ENCODE measurements at regions not wholly inside any gene's neighbourhood (a gene's known extent, or its start where the extent isn't known, plus 50 kb on each side); places are given as distances from the start of the nearest gene placed in this dataset.

DNA sequence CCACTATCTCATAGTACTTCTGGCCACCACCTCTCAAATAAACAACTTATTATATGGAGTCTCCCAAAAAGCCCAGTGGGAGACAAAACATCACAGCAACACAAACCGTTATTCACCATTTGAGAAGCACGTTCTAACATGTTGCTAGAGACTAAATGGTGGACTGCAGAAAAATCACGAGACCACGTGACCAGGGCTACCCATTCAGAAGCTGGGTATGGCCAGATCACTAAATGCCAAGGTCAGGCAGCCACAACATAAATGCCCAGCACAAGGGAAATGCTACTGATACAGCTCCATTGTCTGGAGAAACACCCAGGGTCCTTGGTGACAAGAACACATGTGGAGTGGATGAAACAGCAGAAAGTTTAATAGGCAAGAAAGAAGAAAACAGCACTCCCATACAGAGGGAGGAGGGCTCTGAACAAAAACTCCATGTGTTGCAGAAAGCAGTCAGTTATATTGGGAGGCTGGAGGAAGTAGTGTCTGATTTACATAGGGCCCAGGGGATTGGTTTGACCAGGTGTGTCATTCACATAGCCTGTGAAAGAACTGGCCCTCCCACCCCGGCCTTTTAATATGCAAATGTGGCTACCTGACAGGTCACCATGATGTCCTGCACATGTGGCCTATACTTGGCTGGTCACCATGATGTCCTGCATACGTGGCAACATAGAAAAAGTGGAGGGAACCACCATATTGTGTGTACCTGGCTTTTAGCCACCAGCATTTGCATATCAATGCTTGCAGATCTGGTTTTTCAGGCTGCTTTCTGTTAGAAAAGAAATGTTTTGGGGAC, 97.2 kb downstream of the TRIM36 start:
- no peak for DNase-seq

DNA sequence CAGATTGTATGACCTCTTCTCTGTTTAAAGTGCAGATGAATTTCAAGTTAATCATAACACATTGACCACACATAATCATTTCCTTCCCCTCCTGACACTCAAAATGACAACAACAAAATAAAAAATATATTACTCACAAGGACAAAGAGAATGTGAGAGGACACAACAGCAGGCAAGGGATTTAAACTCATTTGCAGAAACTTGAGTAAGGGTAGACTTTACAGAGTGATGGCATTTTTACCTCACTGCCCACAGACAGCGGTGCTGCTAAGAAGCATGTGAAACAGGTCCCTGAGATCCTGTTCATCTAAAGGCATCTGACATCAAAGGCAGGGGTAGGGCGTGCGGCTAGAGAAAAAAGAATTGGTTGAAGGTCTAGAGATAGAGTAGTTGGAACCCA, 99.0 kb downstream of the TRIM36 start:
- DNase-seq: no peak

DNA sequence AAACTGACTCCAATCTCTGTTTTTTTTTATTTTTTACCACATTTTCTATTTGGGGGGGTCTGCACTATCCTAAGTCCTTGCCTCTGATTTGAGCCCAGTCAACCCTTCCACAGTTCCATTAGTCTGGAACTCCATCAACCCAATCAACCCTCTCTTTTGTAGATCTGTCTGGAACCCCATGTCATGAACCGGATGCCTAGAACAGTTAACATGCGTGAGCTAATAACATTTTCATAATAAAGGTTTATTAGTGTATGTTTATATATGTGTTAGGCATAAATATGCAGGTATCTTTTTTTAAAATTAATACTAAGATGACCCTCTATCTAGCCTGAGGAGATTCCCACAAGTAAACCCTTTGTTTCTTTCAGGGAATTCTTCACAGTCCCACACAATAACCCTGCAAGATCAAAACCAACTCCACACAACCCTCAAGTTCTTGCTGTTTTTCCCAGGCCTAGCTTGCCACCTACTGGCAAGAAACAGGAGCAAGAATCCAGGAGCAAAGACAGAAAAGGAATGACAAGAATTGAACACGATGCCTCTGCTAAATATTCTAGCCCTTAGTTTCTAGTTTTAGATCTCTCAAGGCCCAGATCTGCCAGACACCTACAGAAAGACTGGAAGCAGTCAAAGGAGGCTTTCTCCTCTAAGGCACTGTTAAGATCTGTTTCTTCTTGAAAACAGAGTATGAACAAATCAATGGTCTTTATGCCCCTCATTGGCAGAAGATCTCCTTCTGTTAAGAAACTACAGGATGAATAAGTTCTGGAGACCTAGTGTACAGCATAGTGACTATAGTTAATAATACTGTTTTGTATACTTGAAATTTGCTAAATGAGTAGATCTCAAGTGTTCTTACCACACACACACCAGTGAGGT, 100.4 kb downstream of the TRIM36 start:
- no peak for DNase-seq

DNA sequence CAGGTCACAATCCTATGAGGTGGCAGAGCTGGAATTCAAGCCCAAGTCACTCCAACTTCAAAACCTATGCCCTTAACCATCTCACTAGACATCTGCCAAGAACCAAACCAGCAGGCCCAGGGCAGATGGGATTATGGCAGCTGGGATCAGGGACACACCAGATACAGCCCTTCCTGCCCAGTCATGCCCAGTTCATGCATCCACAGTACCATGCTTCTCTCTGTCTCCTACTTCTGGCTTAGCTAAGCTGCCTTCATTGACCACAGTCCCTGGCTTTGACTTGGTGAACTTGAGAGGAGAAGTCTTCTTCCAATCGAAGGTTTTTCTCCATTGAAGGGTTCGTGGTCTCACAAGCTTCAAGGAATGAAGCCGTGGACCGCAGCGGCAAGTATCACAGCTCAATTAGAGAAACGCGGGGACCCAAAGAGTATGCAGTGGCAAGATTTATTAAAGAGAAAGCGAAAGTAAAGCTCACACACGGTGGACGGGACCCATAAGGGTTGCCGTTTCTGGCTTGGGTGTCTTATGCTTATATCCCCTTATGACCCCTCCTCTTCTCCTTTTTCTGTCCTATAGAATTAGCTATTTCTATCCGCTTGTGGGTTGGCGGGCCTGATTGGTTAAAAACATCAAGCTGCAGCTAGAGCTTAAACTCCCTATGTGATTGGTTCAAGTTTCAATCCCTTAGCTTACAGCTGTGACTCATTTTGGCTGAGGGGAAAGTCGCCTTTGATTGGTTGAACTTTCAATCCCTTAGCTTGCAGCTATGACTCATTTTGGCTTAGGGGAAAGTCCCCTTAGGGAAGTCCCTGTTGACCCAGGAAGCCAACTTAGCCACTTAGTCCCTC, 101.2 kb downstream of the TRIM36 start:
- no peak for DNase-seq

DNA sequence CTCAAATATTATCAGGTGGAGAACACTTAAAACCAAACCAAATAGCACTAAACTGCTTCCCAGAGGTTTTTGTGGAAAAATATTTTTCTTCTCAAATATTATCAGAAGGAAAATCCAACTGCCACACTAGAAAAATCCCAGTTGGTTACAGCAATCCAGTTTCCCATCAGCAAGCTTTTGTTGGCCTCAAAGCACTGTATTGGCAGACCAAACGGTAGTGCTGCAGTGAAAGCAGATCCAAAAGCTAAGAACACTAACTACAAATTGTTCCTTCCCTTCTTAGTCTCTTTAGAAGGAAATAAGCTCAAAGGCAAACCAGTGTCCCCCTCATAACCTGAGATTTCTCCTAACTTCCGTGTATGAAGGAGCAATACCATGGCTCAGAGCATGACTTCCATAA, 105.3 kb downstream of the TRIM36 start:
- no peak for DNase-seq

DNA sequence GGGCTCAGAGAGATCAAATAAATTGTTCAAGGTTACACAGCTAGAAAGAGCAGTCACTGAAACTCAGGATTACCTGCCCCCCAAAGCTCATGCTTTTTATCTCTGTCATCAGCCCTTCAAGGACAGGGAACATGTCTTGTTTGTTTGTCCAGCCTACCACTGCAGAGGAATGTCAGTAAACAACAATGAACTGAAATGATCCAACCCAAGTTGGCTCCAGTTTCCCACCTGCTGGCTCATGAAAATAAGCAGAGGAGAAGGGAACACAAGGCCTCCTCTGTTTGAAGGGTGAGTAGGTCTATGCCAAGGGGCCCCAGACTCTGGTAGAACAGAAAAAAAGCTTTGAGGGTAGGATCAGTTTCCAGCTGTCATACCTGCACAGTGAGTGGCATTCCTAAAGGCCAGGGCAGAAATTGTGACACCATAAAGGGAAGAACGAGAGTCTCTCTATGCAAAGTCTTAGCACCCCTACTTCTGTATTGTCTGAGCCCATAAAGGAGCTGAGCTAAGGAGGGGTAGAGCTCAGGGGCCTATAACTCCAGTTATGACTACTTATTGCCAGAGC, 115.2 kb downstream of the TRIM36 start:
- DNase-seq: no peak

DNA sequence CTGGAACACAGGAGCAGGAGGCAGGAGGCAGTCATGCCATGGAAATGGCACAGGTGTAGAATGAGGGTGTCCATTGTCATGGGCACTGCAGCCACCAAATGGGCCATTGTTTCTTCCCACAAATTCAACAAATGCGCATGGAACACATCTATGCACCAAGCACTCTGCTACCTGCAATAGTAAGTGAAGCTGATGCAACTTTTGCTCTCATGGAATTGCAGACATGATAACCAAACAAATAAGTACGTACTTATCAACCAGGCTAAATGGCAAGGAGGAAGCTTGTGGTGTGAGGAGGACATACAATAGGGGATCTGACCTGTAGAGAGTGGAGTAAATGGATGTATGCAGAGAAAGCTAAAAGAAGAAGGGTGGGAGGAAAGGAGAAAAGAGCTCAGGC, 116.8 kb downstream of the TRIM36 start:
- no peak for DNase-seq

DNA sequence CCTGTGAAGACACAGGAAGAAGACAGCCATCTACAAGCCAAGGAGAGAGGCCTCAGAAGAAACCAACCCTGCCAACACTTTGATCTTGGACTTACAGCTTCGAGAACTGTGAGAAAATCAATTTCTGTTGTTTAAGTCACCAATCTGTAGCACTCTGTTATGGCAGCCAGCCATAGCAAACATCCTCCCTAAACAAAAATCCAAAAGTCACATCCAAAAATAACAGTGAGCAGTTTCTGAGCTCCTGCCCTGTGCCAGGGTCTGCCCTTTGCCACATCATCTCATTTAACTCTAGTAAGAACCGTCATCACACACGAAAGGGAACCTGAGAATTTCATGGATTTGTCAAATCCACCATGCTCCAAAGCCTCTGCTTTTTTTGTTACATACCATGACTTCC, 118.8 kb downstream of the TRIM36 start:
- DNase-seq: no peak

DNA sequence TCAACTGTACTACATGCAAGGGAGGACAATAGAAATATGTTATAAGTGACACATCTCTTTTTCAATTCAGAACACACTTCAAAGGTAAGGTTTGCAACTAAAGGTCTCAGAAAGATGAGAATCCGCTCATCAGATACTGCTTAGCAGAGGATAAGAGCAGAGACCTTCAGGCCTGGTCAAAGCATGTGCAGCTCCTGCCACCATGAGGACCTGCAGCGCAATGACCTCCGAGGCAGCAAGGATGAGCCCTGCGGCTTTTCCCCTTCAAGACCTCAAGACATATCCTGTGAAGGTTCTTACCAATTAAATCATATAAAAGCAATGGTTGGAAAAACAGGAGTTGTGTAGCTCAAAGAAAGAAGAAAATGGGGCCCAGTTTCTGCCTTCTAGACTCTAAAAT, 135.8 kb downstream of the TRIM36 start:
- no peak for DNase-seq

DNA sequence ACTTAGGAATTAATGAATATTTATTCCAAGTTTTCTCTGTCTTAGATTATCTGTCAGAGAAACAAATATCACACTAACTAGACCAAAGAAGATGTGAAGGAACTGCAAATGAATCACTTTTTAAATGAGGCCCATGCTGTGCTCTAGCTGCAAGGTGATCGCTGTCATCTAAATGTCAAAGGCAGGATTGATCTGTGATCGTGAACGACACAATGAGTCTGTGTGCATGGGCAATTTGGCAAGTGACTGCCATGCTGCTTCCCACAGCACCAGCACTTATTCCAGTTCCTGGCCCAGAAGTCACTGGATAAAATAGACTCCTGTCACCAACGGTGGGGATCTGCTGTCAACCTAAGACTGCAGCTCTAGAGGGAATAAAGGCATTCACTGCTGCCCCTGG, 141.2 kb downstream of the TRIM36 start:
- DNase-seq: no peak

DNA sequence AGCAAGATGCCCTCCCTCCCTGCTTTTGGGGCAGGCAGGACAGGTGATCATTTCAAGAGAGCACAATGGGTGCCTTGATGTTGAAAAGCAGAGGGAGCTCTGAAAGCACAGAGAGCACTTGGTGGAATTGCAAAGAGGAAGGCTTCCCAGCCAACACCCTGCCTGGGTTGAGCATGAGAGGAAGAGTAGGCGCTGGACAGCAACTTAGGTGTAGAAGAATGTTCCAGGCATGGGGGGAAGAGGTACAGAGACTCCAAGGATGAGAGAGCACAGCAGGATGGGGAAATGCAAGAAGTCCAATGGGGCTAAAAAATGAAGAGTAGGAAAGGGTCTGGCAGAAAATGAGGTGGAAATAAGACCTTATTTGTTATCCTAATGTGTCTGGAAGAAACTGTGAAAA, 144.8 kb downstream of the TRIM36 start:
- DNase-seq: no peak

DNA sequence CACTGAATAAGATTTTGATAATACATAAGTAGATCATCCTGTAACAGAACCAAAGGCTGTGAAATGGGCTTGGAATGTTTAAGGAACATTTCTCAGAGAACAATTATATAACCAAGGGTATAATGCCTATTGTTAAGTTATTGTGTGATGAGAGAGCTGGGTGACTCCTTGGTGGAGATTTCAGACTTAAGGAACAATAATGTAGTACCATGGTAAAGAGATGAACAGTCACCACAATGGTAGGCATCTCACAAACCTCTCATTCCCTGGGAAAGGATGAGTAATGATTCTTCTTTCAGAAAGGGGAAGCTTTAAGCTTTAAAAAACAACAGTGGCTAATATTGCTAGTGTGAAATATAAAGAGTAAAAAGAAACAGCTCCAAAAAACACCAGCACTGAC, 147.4 kb downstream of the TRIM36 start:
- no peak for DNase-seq

DNA sequence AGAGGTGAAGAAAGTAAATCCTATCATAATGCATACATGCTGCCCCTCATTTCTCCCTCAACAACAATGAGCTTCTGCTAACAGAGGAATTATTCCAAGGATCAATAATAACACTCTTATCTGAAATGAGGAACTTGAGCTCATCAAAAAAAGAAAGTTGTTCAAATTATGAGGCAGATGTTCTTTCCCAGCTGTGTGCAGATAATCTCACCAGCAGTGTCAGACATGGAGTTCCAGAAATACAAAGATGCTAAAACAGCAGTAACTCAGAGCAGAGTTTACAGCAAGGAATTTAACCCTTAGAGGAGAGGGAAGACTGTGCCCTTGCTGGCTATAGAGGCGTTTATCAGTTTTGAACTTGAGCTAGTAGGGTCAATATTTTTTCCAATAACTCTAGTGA, 153.1 kb downstream of the TRIM36 start:
- DNase-seq: no peak

DNA sequence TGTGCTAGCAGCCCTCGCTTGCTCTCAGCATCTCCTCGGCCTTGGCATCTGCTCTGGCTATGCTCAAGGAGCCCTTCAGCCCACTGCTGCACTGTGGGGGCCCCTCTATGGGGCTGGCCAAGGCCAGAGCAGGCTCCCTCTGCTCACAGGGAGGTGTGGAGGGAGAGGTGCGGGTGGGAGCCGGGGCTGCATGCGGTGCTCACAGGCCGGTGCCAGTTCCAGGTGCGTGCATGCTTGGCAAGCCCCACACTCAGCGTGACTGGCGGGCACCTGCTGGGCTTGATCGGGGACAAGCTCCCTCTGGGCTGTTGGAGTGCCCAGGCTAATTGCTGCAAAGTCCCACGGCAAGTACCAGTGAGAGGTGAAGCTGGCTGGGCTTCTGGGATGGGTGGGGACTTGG, 170.5 kb downstream of the TRIM36 start:
- no peak for DNase-seq

DNA sequence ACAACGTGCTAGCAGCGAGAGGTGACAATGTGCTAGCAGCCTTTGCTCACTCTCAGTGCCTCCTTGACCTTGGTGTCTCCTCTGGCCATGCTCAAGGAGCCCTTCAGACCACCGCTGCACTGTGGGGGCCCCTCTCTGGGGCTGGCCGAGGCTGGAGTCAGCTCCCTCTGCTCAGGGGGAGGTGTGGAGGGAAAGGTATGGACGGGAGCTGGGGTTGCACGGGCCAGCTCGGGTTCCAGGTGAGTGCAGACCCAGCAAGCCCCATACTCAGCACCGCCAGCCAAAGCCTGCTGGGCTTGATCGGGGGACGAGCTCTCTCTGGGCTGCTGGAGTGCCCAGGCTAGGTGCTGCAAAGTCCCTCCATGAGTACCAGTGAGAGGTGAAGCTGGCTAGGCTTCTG, 180.2 kb downstream of the TRIM36 start:
- no peak for DNase-seq

DNA sequence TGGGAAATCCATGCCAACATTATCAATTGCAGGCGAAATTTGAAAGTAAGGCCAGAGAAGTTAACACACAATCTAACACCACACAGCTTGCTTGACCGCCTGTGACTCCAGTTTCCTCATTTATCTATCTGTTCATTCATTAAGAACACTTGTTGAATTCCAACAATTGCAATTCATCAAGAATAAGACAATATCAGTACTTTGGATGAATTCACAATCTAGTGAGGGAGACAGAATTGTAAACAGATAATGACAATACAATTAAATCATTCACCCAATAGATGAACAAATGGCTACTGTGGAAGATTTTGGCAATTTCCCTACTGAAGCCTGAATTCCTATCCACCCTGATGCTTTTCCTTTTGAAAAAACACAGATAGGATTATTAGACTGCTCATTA, 181.6 kb downstream of the TRIM36 start:
- DNase-seq: no peak

DNA sequence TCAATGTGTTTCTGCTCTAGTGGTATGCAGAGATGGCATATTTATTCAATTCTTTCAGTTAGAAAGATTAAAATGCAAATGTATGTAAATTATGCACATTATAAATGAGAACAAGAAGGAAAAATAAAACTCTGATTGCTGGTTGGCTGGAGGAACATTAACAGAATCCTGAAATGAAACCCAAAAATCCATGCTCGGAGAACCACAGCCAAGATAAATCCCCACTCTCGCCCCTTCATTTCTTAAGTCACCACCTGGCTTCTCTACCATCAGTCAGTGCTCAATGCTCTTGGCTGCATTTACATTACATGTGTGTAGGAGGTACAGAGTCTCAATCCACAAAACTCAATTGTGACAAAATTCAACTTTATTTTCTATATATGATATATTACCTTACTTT, 184.9 kb downstream of the TRIM36 start:
- DNase-seq: no peak

DNA sequence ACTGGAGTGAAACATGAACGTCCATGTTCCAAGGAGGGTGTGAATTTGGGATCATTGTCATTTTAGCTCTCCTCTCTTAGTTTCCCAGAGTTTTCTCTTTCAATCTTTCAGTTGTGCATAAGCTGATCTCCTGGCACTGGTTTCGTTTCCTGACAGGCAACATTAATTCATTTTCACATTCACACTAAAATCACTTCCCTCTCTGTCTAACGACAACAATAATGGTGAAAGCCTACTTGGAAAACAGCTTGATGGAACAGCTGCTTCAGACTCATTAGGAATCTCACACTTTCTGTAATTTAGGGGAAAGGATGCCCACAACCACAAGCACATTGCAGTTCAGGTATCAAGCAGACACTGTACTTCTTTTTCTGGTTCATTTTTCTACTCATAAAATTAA, 188.6 kb downstream of the TRIM36 start:
- DNase-seq: no peak

DNA sequence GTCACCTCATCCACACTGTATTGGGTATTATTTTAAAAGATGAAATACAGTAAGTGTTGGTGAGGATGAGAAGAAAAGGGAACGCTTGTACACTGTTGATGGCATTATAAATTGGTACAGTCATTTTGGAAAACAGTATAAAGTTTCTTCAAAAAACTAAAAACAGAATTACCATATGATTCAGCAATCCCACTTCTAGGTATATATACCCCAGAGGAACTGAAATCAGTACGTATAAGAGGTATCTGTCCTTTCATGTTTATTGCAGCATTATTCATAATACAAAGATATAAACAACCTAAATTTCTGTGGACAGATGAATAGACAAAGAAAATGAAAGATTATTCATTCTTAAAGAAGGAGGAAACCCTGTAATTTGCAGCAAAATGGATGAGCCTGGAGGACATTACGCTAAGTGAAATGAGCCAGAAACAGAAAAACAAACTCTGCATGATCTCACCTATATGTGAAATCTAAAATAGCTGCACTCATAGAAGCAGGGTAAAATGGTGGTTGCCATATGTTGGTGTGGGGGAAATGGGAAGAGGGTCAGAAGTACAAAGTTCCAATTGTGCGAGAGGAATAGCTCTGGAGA, 191.6 kb downstream of the TRIM36 start:
- no peak for DNase-seq

DNA sequence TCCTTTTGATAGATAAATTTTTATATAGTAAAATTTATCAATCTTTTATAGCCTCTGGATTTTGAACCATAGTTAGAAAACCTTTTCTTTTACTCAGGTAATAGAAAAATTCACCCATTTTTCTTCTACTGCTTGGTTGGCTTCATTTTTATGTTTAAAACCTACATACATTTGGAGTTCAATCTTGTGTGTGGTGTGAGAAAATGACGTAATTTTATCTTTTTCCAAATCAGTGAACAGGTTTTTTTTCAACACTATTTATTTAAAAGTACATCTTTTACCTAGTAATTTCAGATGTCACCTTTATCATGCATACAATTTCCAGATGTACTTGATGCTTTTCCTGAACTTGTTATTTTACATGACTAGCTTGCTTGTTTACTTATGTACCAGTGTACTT, 200.2 kb downstream of the TRIM36 start:
- no peak for DNase-seq

DNA sequence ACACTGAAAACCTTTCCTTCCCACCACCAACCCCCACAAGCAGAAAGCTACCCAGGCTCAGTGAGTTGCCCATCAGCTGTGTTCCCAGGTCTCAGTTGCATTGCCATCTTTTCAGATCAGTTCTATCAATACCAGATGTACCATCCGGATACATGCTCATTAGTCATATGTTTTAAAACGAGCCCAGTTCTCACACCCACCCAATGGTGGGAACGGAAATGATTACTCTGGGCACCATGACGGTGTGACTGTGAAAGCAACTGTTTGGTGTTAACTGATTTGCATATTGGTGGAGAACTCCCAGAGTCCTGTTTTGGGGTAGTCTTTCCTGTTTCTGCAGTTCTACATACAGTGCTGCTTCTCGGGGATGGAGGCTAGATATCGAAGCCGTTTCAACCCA, 212.3 kb downstream of the TRIM36 start:
- DNase-seq: no peak

DNA sequence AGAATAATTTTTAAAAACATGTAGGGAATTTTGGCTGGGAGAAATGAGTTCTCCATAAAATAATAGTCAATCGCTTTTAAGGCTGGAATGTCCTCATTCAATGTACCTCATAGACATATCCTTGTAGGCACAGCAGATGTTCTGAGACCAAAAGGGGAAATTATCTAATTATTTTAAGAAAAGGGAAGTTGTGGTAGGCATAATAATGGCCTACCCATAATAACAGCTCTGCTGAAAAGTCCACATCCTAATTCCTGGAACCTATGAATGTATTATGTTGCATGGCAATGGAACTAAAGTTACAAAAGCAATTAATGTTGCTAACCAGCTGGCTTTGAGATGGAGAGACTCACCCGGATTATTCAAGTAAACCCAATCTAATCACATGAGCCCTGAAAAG, 216.1 kb downstream of the TRIM36 start:
- DNase-seq: no peak

DNA sequence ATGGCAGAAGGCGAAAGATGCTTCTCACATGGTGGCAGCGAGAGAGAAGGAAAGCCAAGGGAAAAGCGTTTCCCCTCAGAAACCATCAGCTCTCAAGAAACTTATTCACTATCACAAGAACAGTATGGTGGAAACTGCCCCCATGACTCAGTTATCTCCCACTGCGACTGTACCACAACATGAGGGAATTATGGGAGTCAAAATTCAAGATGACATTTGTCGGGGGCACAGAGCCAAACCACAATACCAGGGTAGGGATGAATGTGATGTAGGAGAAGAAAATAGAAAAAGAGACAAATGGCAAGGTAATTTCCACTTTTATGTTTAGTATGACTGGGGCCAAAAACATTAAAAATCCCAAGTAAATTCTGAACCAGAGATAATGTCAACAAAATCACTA, 216.8 kb downstream of the TRIM36 start:
- no peak for DNase-seq
